ENCODE measurements at regions not wholly inside any gene's neighbourhood (a gene's known extent, or its start where the extent isn't known, plus 50 kb on each side); places are given as distances from the start of the nearest gene placed in this dataset.

DNA sequence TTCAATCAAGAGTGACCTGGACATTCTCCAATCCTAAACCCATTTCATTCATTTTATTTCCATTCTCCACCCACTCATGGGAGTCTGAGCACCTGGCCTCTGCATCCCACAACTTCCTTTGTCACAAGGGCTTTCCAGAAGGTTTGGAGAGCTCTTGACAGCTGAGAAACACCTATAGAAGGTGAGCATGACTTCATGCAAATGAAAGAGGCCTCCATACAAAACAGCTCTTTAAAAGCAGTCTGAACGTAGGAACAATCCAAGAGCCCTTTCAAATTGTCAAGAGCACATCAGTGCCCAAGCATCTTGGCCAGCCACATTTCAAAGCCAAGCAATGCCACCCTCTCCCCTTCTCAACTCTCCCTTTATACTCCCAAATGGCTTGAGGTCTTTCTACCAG, 74.9 kb upstream of the RAP2C start:
- TF ChIP-seq, protein P1, sequence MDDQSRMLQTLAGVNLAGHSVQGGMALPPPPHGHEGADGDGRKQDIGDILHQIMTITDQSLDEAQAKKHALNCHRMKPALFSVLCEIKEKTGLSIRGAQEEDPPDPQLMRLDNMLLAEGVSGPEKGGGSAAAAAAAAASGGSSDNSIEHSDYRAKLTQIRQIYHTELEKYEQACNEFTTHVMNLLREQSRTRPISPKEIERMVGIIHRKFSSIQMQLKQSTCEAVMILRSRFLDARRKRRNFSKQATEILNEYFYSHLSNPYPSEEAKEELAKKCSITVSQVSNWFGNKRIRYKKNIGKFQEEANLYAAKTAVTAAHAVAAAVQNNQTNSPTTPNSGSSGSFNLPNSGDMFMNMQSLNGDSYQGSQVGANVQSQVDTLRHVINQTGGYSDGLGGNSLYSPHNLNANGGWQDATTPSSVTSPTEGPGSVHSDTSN (IDR thresholded peaks at IDR 0.05), result no peak
- TF ChIP-seq, protein P2, sequence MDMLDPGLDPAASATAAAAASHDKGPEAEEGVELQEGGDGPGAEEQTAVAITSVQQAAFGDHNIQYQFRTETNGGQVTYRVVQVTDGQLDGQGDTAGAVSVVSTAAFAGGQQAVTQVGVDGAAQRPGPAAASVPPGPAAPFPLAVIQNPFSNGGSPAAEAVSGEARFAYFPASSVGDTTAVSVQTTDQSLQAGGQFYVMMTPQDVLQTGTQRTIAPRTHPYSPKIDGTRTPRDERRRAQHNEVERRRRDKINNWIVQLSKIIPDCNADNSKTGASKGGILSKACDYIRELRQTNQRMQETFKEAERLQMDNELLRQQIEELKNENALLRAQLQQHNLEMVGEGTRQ (IDR thresholded peaks at IDR 0.05; ENCODE audit: borderline replicate concordance, low read depth, low read length), result no peak
- TF ChIP-seq, protein P3, sequence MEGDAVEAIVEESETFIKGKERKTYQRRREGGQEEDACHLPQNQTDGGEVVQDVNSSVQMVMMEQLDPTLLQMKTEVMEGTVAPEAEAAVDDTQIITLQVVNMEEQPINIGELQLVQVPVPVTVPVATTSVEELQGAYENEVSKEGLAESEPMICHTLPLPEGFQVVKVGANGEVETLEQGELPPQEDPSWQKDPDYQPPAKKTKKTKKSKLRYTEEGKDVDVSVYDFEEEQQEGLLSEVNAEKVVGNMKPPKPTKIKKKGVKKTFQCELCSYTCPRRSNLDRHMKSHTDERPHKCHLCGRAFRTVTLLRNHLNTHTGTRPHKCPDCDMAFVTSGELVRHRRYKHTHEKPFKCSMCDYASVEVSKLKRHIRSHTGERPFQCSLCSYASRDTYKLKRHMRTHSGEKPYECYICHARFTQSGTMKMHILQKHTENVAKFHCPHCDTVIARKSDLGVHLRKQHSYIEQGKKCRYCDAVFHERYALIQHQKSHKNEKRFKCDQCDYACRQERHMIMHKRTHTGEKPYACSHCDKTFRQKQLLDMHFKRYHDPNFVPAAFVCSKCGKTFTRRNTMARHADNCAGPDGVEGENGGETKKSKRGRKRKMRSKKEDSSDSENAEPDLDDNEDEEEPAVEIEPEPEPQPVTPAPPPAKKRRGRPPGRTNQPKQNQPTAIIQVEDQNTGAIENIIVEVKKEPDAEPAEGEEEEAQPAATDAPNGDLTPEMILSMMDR (IDR thresholded peaks at IDR 0.05), result no peak
- TF ChIP-seq FOSL2 (IDR thresholded peaks at IDR 0.05; ENCODE audit: borderline replicate concordance, low read depth), result no peak
- TF ChIP-seq, protein P4, sequence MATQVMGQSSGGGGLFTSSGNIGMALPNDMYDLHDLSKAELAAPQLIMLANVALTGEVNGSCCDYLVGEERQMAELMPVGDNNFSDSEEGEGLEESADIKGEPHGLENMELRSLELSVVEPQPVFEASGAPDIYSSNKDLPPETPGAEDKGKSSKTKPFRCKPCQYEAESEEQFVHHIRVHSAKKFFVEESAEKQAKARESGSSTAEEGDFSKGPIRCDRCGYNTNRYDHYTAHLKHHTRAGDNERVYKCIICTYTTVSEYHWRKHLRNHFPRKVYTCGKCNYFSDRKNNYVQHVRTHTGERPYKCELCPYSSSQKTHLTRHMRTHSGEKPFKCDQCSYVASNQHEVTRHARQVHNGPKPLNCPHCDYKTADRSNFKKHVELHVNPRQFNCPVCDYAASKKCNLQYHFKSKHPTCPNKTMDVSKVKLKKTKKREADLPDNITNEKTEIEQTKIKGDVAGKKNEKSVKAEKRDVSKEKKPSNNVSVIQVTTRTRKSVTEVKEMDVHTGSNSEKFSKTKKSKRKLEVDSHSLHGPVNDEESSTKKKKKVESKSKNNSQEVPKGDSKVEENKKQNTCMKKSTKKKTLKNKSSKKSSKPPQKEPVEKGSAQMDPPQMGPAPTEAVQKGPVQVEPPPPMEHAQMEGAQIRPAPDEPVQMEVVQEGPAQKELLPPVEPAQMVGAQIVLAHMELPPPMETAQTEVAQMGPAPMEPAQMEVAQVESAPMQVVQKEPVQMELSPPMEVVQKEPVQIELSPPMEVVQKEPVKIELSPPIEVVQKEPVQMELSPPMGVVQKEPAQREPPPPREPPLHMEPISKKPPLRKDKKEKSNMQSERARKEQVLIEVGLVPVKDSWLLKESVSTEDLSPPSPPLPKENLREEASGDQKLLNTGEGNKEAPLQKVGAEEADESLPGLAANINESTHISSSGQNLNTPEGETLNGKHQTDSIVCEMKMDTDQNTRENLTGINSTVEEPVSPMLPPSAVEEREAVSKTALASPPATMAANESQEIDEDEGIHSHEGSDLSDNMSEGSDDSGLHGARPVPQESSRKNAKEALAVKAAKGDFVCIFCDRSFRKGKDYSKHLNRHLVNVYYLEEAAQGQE (IDR thresholded peaks at IDR 0.05; ENCODE audit: low read depth, low read length), result no peak

All from SK-N-SH (cell line).